ENCODE measurements at regions not wholly inside any gene's neighbourhood (a gene's known extent, or its start where the extent isn't known, plus 50 kb on each side); places are given as distances from the start of the nearest gene placed in this dataset.

DNA sequence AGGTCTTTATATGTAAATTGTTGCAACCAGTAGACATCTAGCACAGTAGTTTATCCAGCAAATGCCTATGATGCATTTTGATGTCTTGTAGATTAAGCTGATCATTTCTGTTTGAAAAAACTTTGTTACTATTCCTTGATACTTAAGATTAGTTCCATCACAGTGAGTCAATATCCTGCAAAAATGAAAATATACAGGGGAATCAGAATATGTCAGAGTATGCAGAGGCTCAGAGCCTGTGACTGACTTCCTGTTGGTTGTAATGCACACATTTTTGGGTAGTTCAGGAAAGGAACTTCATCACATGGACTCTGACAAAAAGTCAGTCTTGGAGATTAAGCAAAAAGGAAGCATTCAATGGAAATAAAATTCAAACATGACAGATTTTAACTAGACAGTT lies 815.5 kb downstream of the FAT4 start:
- TF ChIP-seq, protein P1, sequence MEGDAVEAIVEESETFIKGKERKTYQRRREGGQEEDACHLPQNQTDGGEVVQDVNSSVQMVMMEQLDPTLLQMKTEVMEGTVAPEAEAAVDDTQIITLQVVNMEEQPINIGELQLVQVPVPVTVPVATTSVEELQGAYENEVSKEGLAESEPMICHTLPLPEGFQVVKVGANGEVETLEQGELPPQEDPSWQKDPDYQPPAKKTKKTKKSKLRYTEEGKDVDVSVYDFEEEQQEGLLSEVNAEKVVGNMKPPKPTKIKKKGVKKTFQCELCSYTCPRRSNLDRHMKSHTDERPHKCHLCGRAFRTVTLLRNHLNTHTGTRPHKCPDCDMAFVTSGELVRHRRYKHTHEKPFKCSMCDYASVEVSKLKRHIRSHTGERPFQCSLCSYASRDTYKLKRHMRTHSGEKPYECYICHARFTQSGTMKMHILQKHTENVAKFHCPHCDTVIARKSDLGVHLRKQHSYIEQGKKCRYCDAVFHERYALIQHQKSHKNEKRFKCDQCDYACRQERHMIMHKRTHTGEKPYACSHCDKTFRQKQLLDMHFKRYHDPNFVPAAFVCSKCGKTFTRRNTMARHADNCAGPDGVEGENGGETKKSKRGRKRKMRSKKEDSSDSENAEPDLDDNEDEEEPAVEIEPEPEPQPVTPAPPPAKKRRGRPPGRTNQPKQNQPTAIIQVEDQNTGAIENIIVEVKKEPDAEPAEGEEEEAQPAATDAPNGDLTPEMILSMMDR (IDR thresholded peaks at IDR 0.05; ENCODE audit: extremely low read depth in 1 of 2, insufficient read depth in 1 of 2, low read depth in 1 of 2, low read length in 2 of 2): no peak
- TF ChIP-seq POLR2AphosphoS5 (IDR thresholded peaks at IDR 0.05; ENCODE audit: insufficient read depth, low read depth, low read length) (no peak), POLR2A (IDR thresholded peaks at IDR 0.05; ENCODE audit: low read depth, low read length) (no peak), EZH2 (IDR thresholded peaks at IDR 0.05; ENCODE audit: borderline replicate concordance, low read depth, low read length, severe bottlenecking) (no peak), MYC (IDR thresholded peaks at IDR 0.05; ENCODE audit: low read depth, low read length) (no peak), GATA2 (IDR thresholded peaks at IDR 0.05; ENCODE audit: insufficient read depth, insufficient read length, low read depth, low read length) (no peak), FOS (IDR thresholded peaks at IDR 0.05; ENCODE audit: borderline replicate concordance, insufficient read depth, low read length) (no peak)
- TF ChIP-seq, protein P2, sequence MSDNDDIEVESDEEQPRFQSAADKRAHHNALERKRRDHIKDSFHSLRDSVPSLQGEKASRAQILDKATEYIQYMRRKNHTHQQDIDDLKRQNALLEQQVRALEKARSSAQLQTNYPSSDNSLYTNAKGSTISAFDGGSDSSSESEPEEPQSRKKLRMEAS (IDR thresholded peaks at IDR 0.05; ENCODE audit: insufficient read depth, insufficient read length): no peak
